ENCODE measurements at regions not wholly inside any gene's neighbourhood (a gene's known extent, or its start where the extent isn't known, plus 50 kb on each side); places are given as distances from the start of the nearest gene placed in this dataset.
A peak's percentile ranks its signal among the peaks of the same experiment; 100 is the strongest.

DNA sequence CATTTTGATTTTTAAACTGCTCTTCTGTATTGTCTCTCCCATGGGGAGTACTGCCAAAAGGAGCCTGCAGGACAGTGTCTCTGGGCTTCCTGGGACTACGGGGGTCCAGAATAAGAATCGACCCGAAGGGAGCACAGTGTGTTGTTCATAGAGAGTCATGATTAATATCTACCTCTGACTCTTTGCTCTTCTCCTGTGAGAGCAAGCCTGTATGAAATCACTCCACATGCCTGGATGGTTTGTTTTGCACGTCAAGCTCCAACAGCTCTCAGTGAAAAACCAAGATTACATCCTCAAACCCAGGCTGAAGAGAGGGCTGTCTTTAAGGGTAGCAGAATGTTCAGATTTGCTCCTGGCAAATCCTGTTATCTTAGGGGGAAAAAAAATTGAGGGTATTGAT is 1860.0 kb upstream of the WWC1 start:
- TF ChIP-seq ISL1 (CRISPR knock-in tag; IDR thresholded peaks at IDR 0.05) (no peak), ZNF8 (CRISPR knock-in tag; IDR thresholded peaks at IDR 0.05) (no peak), PPARA (CRISPR knock-in tag; IDR thresholded peaks at IDR 0.05; ENCODE audit: borderline replicate concordance) (no peak), OSR1 (CRISPR knock-in tag; IDR thresholded peaks at IDR 0.05) (no peak), POU6F1 (CRISPR knock-in tag; IDR thresholded peaks at IDR 0.05; ENCODE audit: borderline replicate concordance, low read depth) (no peak), PATZ1 (CRISPR knock-in tag; IDR thresholded peaks at IDR 0.05; ENCODE audit: borderline replicate concordance) (no peak)
- ATAC-seq, result no peak

GRCh38 chr5:166433679-166434078 is 1857.8 kb upstream of the WWC1 start:
- ATAC-seq, result no peak

GRCh38 chr5:166436872-166437271 is 1854.6 kb upstream of the WWC1 start:
- ATAC-seq, result no peak
- TF ChIP-seq, protein P1, sequence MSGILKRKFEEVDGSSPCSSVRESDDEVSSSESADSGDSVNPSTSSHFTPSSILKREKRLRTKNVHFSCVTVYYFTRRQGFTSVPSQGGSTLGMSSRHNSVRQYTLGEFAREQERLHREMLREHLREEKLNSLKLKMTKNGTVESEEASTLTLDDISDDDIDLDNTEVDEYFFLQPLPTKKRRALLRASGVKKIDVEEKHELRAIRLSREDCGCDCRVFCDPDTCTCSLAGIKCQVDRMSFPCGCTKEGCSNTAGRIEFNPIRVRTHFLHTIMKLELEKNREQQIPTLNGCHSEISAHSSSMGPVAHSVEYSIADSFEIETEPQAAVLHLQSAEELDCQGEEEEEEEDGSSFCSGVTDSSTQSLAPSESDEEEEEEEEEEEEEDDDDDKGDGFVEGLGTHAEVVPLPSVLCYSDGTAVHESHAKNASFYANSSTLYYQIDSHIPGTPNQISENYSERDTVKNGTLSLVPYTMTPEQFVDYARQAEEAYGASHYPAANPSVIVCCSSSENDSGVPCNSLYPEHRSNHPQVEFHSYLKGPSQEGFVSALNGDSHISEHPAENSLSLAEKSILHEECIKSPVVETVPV (CRISPR knock-in tag; IDR thresholded peaks at IDR 0.05), result no peak
- TF ChIP-seq TSHZ2 (CRISPR knock-in tag; IDR thresholded peaks at IDR 0.05), result no peak
- peak; percentile 48 for TF ChIP-seq ISL1 (CRISPR knock-in tag; IDR thresholded peaks at IDR 0.05)
- no peak for TF ChIP-seq RARB (CRISPR knock-in tag; IDR thresholded peaks at IDR 0.05)
- TF ChIP-seq, protein P2, sequence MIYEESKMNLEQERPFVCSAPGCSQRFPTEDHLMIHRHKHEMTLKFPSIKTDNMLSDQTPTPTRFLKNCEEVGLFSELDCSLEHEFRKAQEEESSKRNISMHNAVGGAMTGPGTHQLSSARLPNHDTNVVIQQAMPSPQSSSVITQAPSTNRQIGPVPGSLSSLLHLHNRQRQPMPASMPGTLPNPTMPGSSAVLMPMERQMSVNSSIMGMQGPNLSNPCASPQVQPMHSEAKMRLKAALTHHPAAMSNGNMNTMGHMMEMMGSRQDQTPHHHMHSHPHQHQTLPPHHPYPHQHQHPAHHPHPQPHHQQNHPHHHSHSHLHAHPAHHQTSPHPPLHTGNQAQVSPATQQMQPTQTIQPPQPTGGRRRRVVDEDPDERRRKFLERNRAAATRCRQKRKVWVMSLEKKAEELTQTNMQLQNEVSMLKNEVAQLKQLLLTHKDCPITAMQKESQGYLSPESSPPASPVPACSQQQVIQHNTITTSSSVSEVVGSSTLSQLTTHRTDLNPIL (CRISPR knock-in tag; IDR thresholded peaks at IDR 0.05; ENCODE audit: low read depth), result no peak

More at GRCh38 chr5:166433679-166434078, 1857.8 kb upstream of the WWC1 start:
- TF ChIP-seq OSR1 (CRISPR knock-in tag; IDR thresholded peaks at IDR 0.05), result no peak
- TF ChIP-seq TSHZ2 (CRISPR knock-in tag; IDR thresholded peaks at IDR 0.05), result no peak
- TF ChIP-seq, protein P1 (CRISPR knock-in tag; IDR thresholded peaks at IDR 0.05), result no peak
- TF ChIP-seq ARNTL (CRISPR knock-in tag; IDR thresholded peaks at IDR 0.05; ENCODE audit: borderline replicate concordance, low read depth), result no peak
- TF ChIP-seq ESRRG (CRISPR knock-in tag; IDR thresholded peaks at IDR 0.05), result no peak
- no peak for TF ChIP-seq POU6F1 (CRISPR knock-in tag; IDR thresholded peaks at IDR 0.05; ENCODE audit: borderline replicate concordance, low read depth)
- no peak for TF ChIP-seq TCF4 (CRISPR knock-in tag; IDR thresholded peaks at IDR 0.05; ENCODE audit: borderline replicate concordance)
- TF ChIP-seq ZFP3 (CRISPR knock-in tag; IDR thresholded peaks at IDR 0.05), result no peak
- no peak for TF ChIP-seq ZNF8 (CRISPR knock-in tag; IDR thresholded peaks at IDR 0.05)
- TF ChIP-seq ZFP30 (CRISPR knock-in tag; IDR thresholded peaks at IDR 0.05), result no peak
- no peak for TF ChIP-seq SNAI2 (CRISPR knock-in tag; IDR thresholded peaks at IDR 0.05)
- TF ChIP-seq PPARA (CRISPR knock-in tag; IDR thresholded peaks at IDR 0.05; ENCODE audit: borderline replicate concordance), result no peak
- no peak for TF ChIP-seq ZNF70 (CRISPR knock-in tag; IDR thresholded peaks at IDR 0.05)
- TF ChIP-seq ISL1 (CRISPR knock-in tag; IDR thresholded peaks at IDR 0.05), result no peak
- no peak for TF ChIP-seq BACH2 (CRISPR knock-in tag; IDR thresholded peaks at IDR 0.05; ENCODE audit: borderline replicate concordance)

Data from SK-N-SH treated with all-trans-retinoic acid at 6 μM for 48 hours (cell line).